ENCODE measurements at regions not wholly inside any gene's neighbourhood (a gene's known extent, or its start where the extent isn't known, plus 50 kb on each side); places are given as distances from the start of the nearest gene placed in this dataset.

DNA sequence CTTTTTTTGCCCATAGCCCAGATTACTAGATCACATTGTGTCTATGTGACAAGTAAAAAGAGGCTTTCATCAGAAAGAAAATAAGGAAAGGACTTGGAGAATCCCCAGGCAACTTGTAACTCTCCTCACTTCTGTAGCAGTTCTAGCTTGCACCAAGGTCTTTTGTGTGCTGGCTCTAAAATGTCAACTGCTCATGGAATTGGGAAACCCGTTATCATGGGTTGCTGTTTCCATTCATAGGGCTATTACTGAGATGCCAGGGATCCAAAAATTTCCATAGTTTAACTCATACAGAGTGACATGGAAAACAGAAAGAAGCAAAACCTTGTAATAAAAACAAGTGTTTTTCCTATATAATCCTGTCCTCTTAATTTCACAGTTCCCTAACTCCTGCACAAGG is 123.9 kb upstream of the FBXL7 start:
- Histone ChIP-seq H3K79me1 (ENCODE audit: low read depth, low read length) (no peaks in the 10 kb centered on the region), H2AK5ac (ENCODE audit: low read depth, low read length) (no peak overlapping the region), H3K14ac (ENCODE audit: insufficient read length) (no peak overlapping the region), H2BK5ac (ENCODE audit: low read depth, low read length) (no peak overlapping the region), H4K20me1 (replicated peaks in 1 of 2; ENCODE audit: control insufficient read depth in 1 of 2, insufficient read depth in 2 of 2, low read length in 2 of 2) (no peaks in the 10 kb centered on the region), H4K8ac (ENCODE audit: extremely low read depth, insufficient read depth, low read length) (no peak overlapping the region), H3K36me3 (ENCODE audit: control insufficient read depth in 2 of 4, insufficient read depth in 4 of 4, low read length in 3 of 4) (no peaks in the 10 kb centered on the region), H2BK12ac (ENCODE audit: low read depth, low read length) (no peak overlapping the region), H3K9me3 (ENCODE audit: insufficient read depth in 2 of 2, low read depth in 1 of 2, low read length in 1 of 2) (no peaks in the 10 kb centered on the region), H3K4me3 (ENCODE audit: extremely low read depth in 1 of 4, insufficient read depth in 2 of 4, low read depth in 3 of 4, low read length in 4 of 4) (no peak overlapping the region), H2BK20ac (ENCODE audit: low read length) (no peak overlapping the region), H3K4me2 (ENCODE audit: insufficient read depth in 1 of 2, low read depth in 2 of 2, low read length in 2 of 2) (no peak overlapping the region), H4K91ac (replicated peaks; ENCODE audit: insufficient read length, low read length) (no peak overlapping the region), H3K9ac (replicated peaks in 1 of 4; ENCODE audit: extremely low read depth in 1 of 4, low read depth in 3 of 4, low read length in 3 of 4) (no peak overlapping the region), H3K18ac (ENCODE audit: extremely low read depth, low read length) (no peak overlapping the region), H2AFZ (ENCODE audit: low read length) (no peak overlapping the region), H2BK15ac (ENCODE audit: low read length) (no peak overlapping the region), H3K4ac (replicated peaks; ENCODE audit: insufficient read length, low read depth, low read length) (no peak overlapping the region), H3K79me2 (ENCODE audit: control insufficient read depth in 1 of 2, insufficient read depth in 2 of 2, low read length in 2 of 2) (no peaks in the 10 kb centered on the region), H4K5ac (ENCODE audit: insufficient read length, low read depth, low read length) (no peak overlapping the region), H3K27ac (ENCODE audit: low read depth, low read length) (no peak overlapping the region), H3K23me2 (ENCODE audit: low read depth, low read length) (no peaks in the 10 kb centered on the region), H2BK120ac (replicated peaks; ENCODE audit: low read depth, low read length) (no peak overlapping the region), H3K56ac (replicated peaks; ENCODE audit: insufficient read length, low read depth, low read length) (no peak overlapping the region), H3K4me1 (replicated peaks in 1 of 4; ENCODE audit: control insufficient read depth in 3 of 4, insufficient read depth in 4 of 4, low read length in 3 of 4) (no peaks in the 10 kb centered on the region), H3K27me3 (replicated peaks in 1 of 4; ENCODE audit: control insufficient read depth in 3 of 4, extremely low read depth in 1 of 4, insufficient read depth in 3 of 4, low read length in 3 of 4) (no peaks in the 10 kb centered on the region), H3K23ac (ENCODE audit: insufficient read length) (no peak overlapping the region)
- FAIRE-seq, result no peak
- 89% methylated on average over 1 of the region's 1 CpG; no CpG with 5 or more reads in 1 of the 2 experiments for WGBS, 2 experiments (ENCODE audit: extremely low coverage in 1 of 2, insufficient coverage in 1 of 2, insufficient read length in 1 of 2, insufficient replicate concordance in 2 of 2, low coverage in 1 of 2, low lambda C conversion rate in 2 of 2, missing lambda C conversion rate in 1 of 2)
- POLR2A ChIA-PET (ENCODE audit: partially characterized antibody), result no interaction called here
- CTCF ChIA-PET (ENCODE audit: partially characterized antibody), result interaction anchor here (0.5 to 1.7 kb wide), 5 partner anchors 8 to 522 kb away, joined by 3 to 5 read pairs (median 3); no protein-coding TSS in a partner anchor
- no peak for DNase-seq (ENCODE audit: low read depth in 1 of 2, low spot score in 2 of 2)
- TF ChIP-seq KDM5A (IDR thresholded peaks at IDR 0.05; ENCODE audit: low read length), result no peak
- TF ChIP-seq RAD21 (IDR thresholded peaks at IDR 0.05 in 1 of 2, conservative IDR thresholded peaks at IDR 0.05 in 1 of 2; ENCODE audit: low read depth in 2 of 2, low read length in 2 of 2), result no peak
- no peak for TF ChIP-seq KDM4A (IDR thresholded peaks at IDR 0.05; ENCODE audit: low read depth, low read length, severe bottlenecking)
- no peak for TF ChIP-seq SIN3A (conservative IDR thresholded peaks at IDR 0.05 in 1 of 2, IDR thresholded peaks at IDR 0.05 in 1 of 2; ENCODE audit: low read depth in 1 of 2, low read length in 2 of 2)
- no peak for TF ChIP-seq RBBP5 (IDR thresholded peaks at IDR 0.05; ENCODE audit: borderline replicate concordance, low read depth, low read length)
- no peak for TF ChIP-seq CEBPB (IDR thresholded peaks at IDR 0.05; ENCODE audit: low read depth, low read length)
- TF ChIP-seq NANOG (IDR thresholded peaks at IDR 0.05; ENCODE audit: insufficient read depth, low read depth, low read length, poor library complexity, severe bottlenecking), result no peak
- no peak for TF ChIP-seq GTF2F1 (IDR thresholded peaks at IDR 0.05; ENCODE audit: borderline replicate concordance, low read depth, low read length)
- no peak for TF ChIP-seq CHD1 (IDR thresholded peaks at IDR 0.05; ENCODE audit: low read depth, low read length)
- TF ChIP-seq SP1 (IDR thresholded peaks at IDR 0.05; ENCODE audit: low read depth, low read length), result no peak
- no peak for TF ChIP-seq HDAC6 (IDR thresholded peaks at IDR 0.05; ENCODE audit: low read depth, low read length)
- TF ChIP-seq RXRA (IDR thresholded peaks at IDR 0.05; ENCODE audit: insufficient read depth, low read depth, low read length), result no peak
- no peak for TF ChIP-seq JUND (IDR thresholded peaks at IDR 0.05; ENCODE audit: low read length)

Data from H1 (cell line).